ENCODE measurements at regions not wholly inside any gene's neighbourhood (a gene's known extent, or its start where the extent isn't known, plus 50 kb on each side); places are given as distances from the start of the nearest gene placed in this dataset.
A peak's percentile ranks its signal among the peaks of the same experiment; 100 is the strongest.
"Not testable (repeated sequence)": the region's sequence is repeated elsewhere in the genome, so short reads cannot be mapped to it uniquely, and the experiment has no call there.

DNA sequence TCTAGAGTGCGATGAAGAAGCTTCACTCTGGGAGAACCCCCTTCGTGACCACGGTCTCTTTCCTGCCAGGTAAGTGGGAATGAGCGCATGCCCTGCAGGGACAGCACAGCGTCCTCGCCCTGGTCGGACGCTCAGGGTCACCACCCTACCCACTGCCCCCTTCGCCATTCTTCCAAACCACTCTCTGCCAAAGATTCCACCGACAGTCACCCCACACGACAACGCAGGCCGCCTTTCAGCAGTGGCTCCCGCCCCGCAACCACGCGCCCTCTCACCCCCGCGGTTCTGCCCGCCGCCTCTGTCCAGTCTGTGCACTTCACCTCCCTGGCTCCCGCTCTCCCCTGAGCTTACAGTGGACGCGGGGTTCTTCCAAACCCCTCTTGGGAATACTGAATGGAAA lies 82.3 kb upstream of the FCGR1A start:
- not testable (repeated sequence) for DNase-seq (ENCODE audit: low read depth in 2 of 2)

DNA sequence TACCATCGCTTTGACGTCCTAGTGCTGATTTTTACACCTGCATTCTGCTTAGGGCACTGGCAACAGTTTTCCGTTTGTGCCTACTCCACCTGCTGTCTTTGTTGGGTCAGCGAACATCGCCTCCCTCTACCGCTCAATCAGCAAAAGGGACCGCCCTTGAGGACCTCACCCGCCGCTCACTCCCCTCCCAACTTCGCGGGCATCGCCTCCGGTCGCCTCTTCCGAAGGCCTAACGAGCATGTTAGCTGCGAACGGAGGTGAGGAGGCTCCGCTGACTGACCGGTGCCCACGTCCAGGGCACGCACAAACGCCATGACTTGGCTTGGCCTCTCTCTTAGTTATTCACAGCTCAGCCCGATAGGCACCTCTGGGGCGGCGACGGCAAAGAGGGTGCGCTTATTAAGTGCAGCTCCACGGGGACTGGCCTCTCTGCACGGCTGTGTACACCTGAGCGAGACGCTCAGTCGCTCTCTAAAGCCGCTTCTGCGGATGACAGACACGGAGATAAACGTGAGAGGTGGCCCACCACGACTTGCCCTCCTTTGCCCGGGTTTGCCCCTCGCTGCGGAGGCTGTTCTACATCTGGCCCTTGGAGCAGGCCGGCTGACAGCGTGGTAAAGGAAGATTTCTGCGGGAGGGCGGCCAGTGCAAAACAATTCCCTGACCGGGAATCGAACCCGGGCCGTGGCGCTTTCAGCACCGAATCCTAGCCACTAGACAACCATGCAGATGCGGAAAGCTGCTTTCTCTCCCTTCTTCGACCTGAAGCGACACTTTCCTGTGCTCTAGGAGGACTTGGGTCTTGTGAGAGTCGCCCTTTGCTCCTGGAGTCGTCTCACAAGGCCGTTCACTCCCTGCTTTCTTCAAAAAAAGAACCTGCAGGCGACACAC lies 81.6 kb upstream of the FCGR1A start:
- DNase-seq (ENCODE audit: low read depth in 2 of 2): not testable (repeated sequence)

DNA sequence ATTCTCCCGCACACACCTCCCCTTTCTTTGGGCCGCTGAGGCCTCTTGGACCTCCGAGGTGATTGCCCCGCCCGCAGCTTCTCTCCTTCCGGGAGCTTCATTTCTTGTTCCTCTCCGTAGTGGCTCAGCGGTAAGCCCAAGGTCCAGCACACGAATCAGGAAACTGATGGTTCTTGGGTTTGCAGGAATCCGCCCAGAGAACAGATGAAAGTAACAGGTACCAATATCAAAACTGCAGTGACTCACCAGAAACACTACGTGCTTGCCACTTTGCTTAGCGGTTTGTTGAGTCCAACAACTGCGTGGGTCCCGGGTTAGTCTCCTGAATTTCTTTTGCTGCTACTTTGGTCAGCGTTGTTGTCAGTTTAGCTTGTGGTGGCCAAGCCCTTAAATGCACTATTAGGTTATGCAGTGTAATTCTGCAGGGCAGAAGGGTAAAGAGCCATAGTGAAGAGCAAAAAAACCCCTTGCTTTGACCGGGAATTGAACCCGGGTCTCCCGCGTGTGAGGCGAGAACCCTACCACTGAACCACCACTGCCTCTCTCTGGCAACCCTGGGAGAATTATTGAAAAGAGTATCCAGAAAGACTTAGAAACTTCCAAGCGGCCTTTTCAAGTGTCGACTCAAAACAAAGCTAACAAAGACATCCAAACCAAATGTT lies 74.2 kb upstream of the FCGR1A start:
- peak in 1 of 2 donors; percentile 11 for DNase-seq (ENCODE audit: low read depth in 2 of 2)

DNA sequence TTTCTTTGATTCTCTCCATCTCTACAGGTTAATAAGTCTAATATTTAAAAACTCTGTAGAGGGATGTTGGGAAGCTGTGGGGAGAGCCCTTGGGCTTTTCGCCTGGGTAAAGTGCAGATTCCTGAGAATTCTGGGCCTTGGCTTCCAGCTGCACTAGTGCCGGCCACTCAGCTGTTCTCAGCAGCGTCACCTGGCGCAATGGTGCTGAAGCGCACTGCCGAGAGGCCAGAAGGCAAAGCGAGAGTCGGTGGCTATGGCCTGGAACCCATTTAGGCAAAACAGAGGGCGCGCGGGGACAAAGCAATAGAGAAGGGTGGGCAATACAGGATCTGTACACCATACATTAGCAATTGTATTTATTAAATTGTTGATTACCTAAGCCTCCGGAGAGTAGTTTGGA lies 70.8 kb upstream of the FCGR1A start:
- DNase-seq (ENCODE audit: low read depth in 2 of 2): not testable (repeated sequence)

DNA sequence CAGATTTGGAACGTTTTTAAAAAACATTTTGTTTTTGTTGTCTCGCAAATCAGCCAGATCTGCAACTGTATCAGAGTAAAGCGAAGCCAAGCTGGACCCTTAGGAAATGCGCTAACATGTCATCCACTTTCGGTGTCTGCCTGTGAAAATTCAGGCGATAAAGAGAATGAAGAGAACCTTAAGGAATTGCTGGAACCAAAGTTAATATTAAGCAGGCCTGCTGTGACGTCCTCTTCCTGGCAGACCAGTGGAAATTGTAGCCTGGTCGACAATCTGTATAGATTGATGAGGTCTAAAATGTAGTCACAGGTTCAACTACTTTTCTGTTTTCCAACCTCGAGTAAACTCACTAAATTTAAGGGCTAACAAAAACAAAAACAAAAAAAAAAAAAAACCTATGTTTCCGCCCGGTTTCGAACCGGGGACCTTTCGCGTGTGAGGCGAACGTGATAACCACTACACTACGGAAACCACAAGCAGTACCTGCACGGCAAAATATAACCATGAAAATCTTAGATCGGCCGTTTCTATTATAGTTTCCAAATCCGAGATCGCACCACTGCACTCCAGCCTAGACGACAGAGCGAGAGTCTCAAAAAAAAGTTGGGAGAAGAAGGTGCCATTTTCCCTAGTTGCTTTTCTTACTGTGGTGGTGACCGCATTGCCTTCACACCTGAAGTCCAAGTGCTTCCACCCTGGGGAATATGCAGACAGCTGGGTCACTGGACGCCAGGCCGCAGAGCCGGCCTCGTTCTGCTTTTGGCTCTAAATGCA lies 70.2 kb upstream of the FCGR1A start:
- DNase-seq (ENCODE audit: low read depth in 2 of 2): not testable (repeated sequence)

DNA sequence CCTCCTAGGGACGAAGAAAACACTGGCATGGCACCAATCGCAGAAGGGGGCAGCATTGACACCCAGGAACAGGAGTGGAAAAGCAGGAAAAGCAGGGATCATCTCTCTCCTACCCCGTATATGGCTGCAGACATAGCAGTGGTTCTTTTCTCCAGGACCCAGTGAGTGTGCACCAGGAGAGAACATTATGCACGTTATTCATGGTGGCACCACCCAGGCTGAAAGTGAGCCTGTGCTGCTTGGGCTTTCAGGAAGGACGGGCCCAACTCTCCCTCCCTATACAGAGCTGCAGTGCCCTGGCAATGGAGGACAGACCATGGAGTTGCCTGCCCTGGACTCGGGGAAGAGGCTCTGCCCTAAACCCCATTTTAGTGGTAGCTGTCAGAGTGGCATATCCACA lies 69.0 kb upstream of the FCGR1A start:
- not testable (repeated sequence) for DNase-seq (ENCODE audit: low read depth in 2 of 2)

DNA sequence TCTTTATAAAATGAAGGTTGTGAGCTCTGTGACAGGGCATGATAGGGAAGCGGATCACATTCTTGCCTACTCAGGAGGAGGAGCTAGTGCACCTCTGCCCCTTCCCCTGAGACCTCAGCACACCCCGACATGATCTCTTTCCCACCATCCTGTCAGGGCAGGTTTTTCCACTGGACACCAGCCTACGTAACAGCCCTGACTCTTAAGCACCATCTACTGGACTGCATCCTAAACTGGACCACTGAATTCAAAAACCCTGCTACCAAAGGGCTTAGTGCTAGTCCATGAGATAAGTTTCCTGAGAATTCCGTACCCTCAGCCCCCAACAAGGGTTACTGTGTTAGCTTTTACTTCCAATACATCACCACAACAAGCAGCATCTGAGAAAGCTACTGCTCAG lies 68.5 kb upstream of the FCGR1A start:
- DNase-seq (ENCODE audit: low read depth in 2 of 2): not testable (repeated sequence)

DNA sequence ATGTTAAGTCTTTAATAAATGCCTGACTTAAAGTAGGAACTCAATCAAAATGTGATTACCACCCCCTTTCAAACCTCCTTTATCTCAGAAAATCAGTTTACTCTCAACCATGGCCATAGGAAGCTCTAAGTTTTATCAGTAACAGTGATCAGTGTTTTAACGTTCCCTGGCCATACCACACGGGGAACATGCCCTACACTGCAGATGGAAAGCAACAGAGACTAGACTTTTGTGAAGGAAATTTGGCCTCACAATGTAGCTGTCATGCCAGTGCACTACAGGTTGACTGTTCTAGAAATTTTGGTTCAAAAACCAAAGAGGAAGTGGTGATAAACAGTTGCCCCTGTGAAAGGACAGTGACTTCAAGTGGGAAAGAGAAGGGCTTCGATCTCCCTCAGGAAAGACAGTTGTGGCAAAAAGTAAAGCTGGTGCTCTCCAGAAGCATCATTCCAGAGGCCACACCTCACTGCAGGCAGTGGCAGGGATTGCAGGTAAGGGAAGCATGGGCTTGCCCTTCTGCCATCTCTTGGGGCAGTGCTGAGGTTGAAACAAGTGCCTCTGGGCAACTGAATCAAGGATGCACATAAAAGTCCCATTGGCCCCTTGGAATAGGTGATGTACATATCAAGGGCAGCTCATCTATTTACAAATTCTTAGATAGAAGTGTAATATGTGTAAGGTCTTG lies 57.7 kb upstream of the FCGR1A start:
- not testable (repeated sequence) for DNase-seq (ENCODE audit: low read depth in 2 of 2)

DNA sequence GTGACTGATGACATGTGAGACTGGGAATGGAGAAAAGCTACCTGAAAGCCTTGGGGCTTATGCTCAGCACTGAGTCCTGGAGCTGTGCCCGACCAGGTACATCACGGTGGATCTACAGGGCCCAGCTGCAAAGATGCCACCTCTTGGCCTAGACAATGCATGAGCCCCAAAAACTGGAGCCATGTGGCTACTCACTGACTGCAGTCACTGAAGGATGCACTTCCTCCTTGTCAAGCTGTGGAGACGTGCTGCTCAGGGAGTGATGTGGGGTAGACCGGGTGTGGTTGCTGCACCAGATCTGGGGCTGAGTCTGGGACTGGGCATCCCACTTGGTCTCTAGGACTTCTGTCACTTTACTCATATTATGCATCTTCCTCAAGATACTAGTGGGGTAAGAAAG lies 55.8 kb upstream of the FCGR1A start:
- DNase-seq (ENCODE audit: low read depth in 2 of 2): not testable (repeated sequence)

DNA sequence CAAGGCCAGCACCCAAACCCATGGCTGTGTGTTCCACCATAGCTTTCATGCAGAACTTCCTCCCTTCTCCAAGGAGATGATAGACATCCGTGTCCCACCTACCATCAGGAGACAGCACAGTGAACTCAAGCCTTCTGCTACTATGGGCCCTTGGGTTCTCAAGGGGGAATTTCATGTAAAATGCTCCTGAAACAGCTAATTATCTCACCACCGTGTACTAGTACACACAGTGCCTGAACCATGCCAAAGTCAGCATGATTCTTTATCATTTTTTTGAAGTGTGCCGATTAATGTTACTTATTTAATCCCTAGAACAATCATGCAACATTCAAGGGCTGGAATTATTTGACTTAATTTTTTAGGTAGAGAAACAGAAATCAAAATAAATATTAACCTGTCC lies 53.9 kb upstream of the FCGR1A start:
- not testable (repeated sequence) for DNase-seq (ENCODE audit: low read depth in 2 of 2)
